Transverse colon (tissue), 4 donors: ENCODE measurements at regions not wholly inside any gene's neighbourhood (a gene's known extent, or its start where the extent isn't known, plus 50 kb on each side); places are given as distances from the start of the nearest gene placed in this dataset.

Experiments
- DNase-seq: peaks from one replicate; pipeline ENCODE4 v3.0.0-alpha.2; 2019
- H3K27ac ChIP-seq, 4 donors: fragments of 200-600 bp; sonication (generic); 2 replicates each; pipeline ENCODE4 v1.5.1; 2016 to 2018; ENCODE audit warnings: inconsistent platforms in 4 of 4
- H3K27me3 ChIP-seq: fragments of 200-600 bp; sonication (generic); 2 replicates; pipeline ENCODE4 v1.5.1; 2017; ENCODE audit warnings: inconsistent platforms
- H3K36me3 ChIP-seq, 4 donors: fragments of 200-600 bp; sonication (generic); 2 replicates each; pipeline ENCODE4 v1.5.1; 2017 to 2019; ENCODE audit warnings: inconsistent platforms in 4 of 4
- H3K4me1 ChIP-seq, 4 donors: fragments of 200-600 bp; sonication (generic); 2 replicates each; pipeline ENCODE4 v1.5.1; 2017 to 2020; ENCODE audit warnings: inconsistent platforms in 4 of 4
- H3K4me3 ChIP-seq, 4 donors: fragments of 200-600 bp; sonication (generic); 1 replicate in 1 of 4; 2 replicates in 3 of 4; pipeline versions ENCODE4 v1.5.1 to v1.6.1; 2017 to 2019; ENCODE audit warnings: inconsistent platforms in 4 of 4
- H3K9me3 ChIP-seq, 2 donors: fragments of 200-600 bp; sonication (generic); 2 replicates each; pipeline ENCODE4 v1.5.1; 2017 to 2019; ENCODE audit warnings: inconsistent platforms in 2 of 2
- CTCF ChIP-seq, 5 experiments: fragments of 200-600 bp in 3 of 5; fragments of 450-650 bp in 2 of 5; sonication (generic) in 3 of 5; IDR thresholded peaks; 1 replicate in 2 of 5; 2 replicates in 3 of 5; pipeline ENCODE4 v1.5.1; 2016 to 2017; ENCODE audit warnings: antibody characterized with exemption in 5 of 5, inconsistent platforms in 3 of 5, mild to moderate bottlenecking in 2 of 5, moderate library complexity in 1 of 5
- EP300 ChIP-seq: sonication (generic); formaldehyde crosslinking; IDR thresholded peaks from one replicate; pipeline ENCODE4 v1.6.1; 2017; ENCODE audit warnings: antibody characterized with exemption, low read depth
- POLR2A ChIP-seq: fragments of 450-650 bp; IDR thresholded peaks from one replicate; pipeline ENCODE4 v1.6.1; 2016; ENCODE audit warnings: antibody characterized with exemption, mild to moderate bottlenecking, moderate library complexity
- POLR2AphosphoS5 ChIP-seq, 3 donors: sonication (generic); formaldehyde crosslinking; IDR thresholded peaks; one replicate each; pipeline ENCODE4 v1.6.1; 2016; ENCODE audit warnings: antibody characterized with exemption in 3 of 3
- WGBS, 2 donors: methylation state at CpG; one replicate each; pipeline ENCODE4 v1.1.5; 2018; ENCODE audit warnings: low coverage in 1 of 2; 5-methylcytosine and 5-hydroxymethylcytosine counted together
- in situ Hi-C, 4 donors: fragments of 200-750 bp; cut with MboI; loops; one replicate each; pipeline versions ENCODE4 v1.15.0 to v1.15.1; 2017; ENCODE audit warnings: low sequenced_read_pairs in 3 of 4, low pct_ligation_motif_present in 1 of 4, low pct_unique_long_range_greater_than_20kb in 1 of 4
- intact Hi-C: fragments of 100-400 bp; cut with DNase I; formaldehyde crosslinking; loops from one replicate; pipeline ENCODE4 v1.15.1; 2023; ENCODE audit warnings: low total_unique reads

GRCh38 chr7:156490021-156490800, 150.4 kb upstream of the RNF32 start:
- 92 to 97% methylated on average over 5 to 8 of the region's 8 CpGs for WGBS, 2 donors
- intact Hi-C loops (no loop called here), in situ Hi-C loops (no loop called here)
- Histone ChIP-seq H3K27me3 (no peaks in the 10 kb centered on the region), H3K4me1 (no peaks in the 10 kb centered on the region), H3K27ac (no peak overlapping the region), H3K9me3 (no peaks in the 10 kb centered on the region), H3K36me3 (no peaks in the 10 kb centered on the region), H3K4me3 (no peak overlapping the region)
- TF ChIP-seq CTCF (IDR thresholded peaks at IDR 0.05) (no peak), EP300 (no peak), POLR2A (no peak), POLR2AphosphoS5 (IDR thresholded peaks at IDR 0.05) (no peak)
- no peak for DNase-seq

- intact Hi-C loops: no loop called here
These were observed 152.6 kb upstream of the RNF32 start for GRCh38 chr7:156487811-156488533.

GRCh38 chr7:156480671-156481070, 159.9 kb upstream of the RNF32 start:
- in situ Hi-C loops (no loop called here), intact Hi-C loops (no loop called here)
- Histone ChIP-seq H3K4me3 (no peak overlapping the region), H3K4me1 (no peaks in the 10 kb centered on the region), H3K9me3 (no peaks in the 10 kb centered on the region), H3K36me3 (no peaks in the 10 kb centered on the region), H3K27me3 (no peaks in the 10 kb centered on the region), H3K27ac (no peak overlapping the region)
- DNase-seq: no peak
- 85 to 89% methylated on average over 1 to 12 of the region's 12 CpGs for WGBS, 2 donors
- no peak for TF ChIP-seq POLR2A
- TF ChIP-seq EP300: no peak
- no peak for TF ChIP-seq CTCF (IDR thresholded peaks at IDR 0.05)
- TF ChIP-seq POLR2AphosphoS5 (IDR thresholded peaks at IDR 0.05): no peak

More at GRCh38 chr7:156487811-156488533, 152.6 kb upstream of the RNF32 start:
- H3K27ac ChIP-seq: no peak overlapping the region
- in situ Hi-C loops: no loop called here
- H3K9me3 ChIP-seq: no peaks in the 10 kb centered on the region
- DNase-seq: no peak
- H3K36me3 ChIP-seq: no peaks in the 10 kb centered on the region
- H3K4me3 ChIP-seq: no peak overlapping the region
- TF ChIP-seq EP300 (no peak), CTCF (IDR thresholded peaks at IDR 0.05) (no peak), POLR2A (no peak), POLR2AphosphoS5 (IDR thresholded peaks at IDR 0.05) (no peak)
- 70 to 75% methylated on average over 4 to 12 of the region's 12 CpGs for WGBS, 2 donors
- H3K27me3 ChIP-seq: no peaks in the 10 kb centered on the region
- H3K4me1 ChIP-seq: no peaks in the 10 kb centered on the region

GRCh38 chr7:156479596-156479995, 161.0 kb upstream of the RNF32 start:
- in situ Hi-C loops: loop anchor here in 2 of 4 donors (10.0 kb wide), 2 partner anchors 665 to 675 kb away; partner anchors contain the start of gene SHH (in 1 of the 2)
- H3K4me3 ChIP-seq: no peak overlapping the region

More at GRCh38 chr7:156479596-156479995, 161.0 kb upstream of the RNF32 start:
- DNase-seq: no peak
- H3K4me1 ChIP-seq: no peaks in the 10 kb centered on the region
- WGBS, 2 donors: 69 to 85% methylated on average over 2 of the region's 2 CpGs
- intact Hi-C loops: no loop called here
- TF ChIP-seq CTCF (IDR thresholded peaks at IDR 0.05): no peak
- TF ChIP-seq POLR2A: no peak
- H3K36me3 ChIP-seq: no peaks in the 10 kb centered on the region
- no peaks in the 10 kb centered on the region for H3K9me3 ChIP-seq
- H3K27ac ChIP-seq: no peak overlapping the region
- H3K27me3 ChIP-seq: no peaks in the 10 kb centered on the region
